ENCODE measurements at regions not wholly inside any gene's neighbourhood (a gene's known extent, or its start where the extent isn't known, plus 50 kb on each side); places are given as distances from the start of the nearest gene placed in this dataset.

- TF ChIP-seq EP300 (IDR thresholded peaks at IDR 0.05; ENCODE audit: low read depth) (no peak), POLR2AphosphoS5 (IDR thresholded peaks at IDR 0.05) (no peak), CTCF (IDR thresholded peaks at IDR 0.05) (no peak), POLR2A (IDR thresholded peaks at IDR 0.05) (no peak)
- in situ Hi-C loops (cut with MboI; ENCODE audit: low pct_ligation_motif_present in 1 of 4, low pct_unique_long_range_greater_than_20kb in 1 of 4, low sequenced_read_pairs in 3 of 4) = no loop called here
- Histone ChIP-seq H3K27ac (no peak overlapping the region), H3K4me1 (peaks cover 0 to 30% (median 10%) of the 10 kb centered on the region in 4 donors), H3K36me3 (no peaks in the 10 kb centered on the region), H3K9me3 (no peaks in the 10 kb centered on the region), H3K4me3 (no peak overlapping the region), H3K27me3 (no peaks in the 10 kb centered on the region)
- intact Hi-C loops (cut with DNase I; ENCODE audit: low total_unique reads) = no loop called here
- 98% methylated on average over 5 of the region's 5 CpGs for WGBS, 2 donors (ENCODE audit: low coverage in 1 of 2)
- DNase-seq = no peak
These were observed 421.7 kb downstream of the PCNX1 start for GRCh38 chr14:71328954-71329353.

- in situ Hi-C loops (cut with MboI; ENCODE audit: low pct_ligation_motif_present in 1 of 4, low pct_unique_long_range_greater_than_20kb in 1 of 4, low sequenced_read_pairs in 3 of 4) (no loop called here), intact Hi-C loops (cut with DNase I; ENCODE audit: low total_unique reads) (no loop called here)
- peaks cover 0 to 33% (median 0%) of the 10 kb centered on the region in 4 donors for H3K4me1 ChIP-seq
- no peak for DNase-seq
- TF ChIP-seq POLR2A (IDR thresholded peaks at IDR 0.05) (no peak), EP300 (IDR thresholded peaks at IDR 0.05; ENCODE audit: low read depth) (no peak), POLR2AphosphoS5 (IDR thresholded peaks at IDR 0.05) (no peak), CTCF (IDR thresholded peaks at IDR 0.05) (no peak)
- H3K27ac ChIP-seq = no peak overlapping the region
- H3K4me3 ChIP-seq = no peak overlapping the region
- 58 to 74% methylated on average over 3 of the region's 3 CpGs for WGBS, 2 donors (ENCODE audit: low coverage in 1 of 2)
- H3K9me3 ChIP-seq = no peaks in the 10 kb centered on the region
- H3K27me3 ChIP-seq = no peaks in the 10 kb centered on the region
- H3K36me3 ChIP-seq = no peaks in the 10 kb centered on the region
These were observed 424.1 kb downstream of the PCNX1 start for GRCh38 chr14:71331403-71331802.

GRCh38 chr14:71332476-71332875 is 425.2 kb downstream of the PCNX1 start:
- TF ChIP-seq EP300 (IDR thresholded peaks at IDR 0.05; ENCODE audit: low read depth) = no peak
- no peak for TF ChIP-seq POLR2A (IDR thresholded peaks at IDR 0.05)
- no peak for TF ChIP-seq CTCF (IDR thresholded peaks at IDR 0.05)
- TF ChIP-seq POLR2AphosphoS5 (IDR thresholded peaks at IDR 0.05) = no peak
- peaks cover 0 to 40% (median 5%) of the 10 kb centered on the region in 4 donors for H3K4me1 ChIP-seq
- H3K4me3 ChIP-seq = no peak overlapping the region
- intact Hi-C loops (cut with DNase I; ENCODE audit: low total_unique reads) (no loop called here), in situ Hi-C loops (cut with MboI; ENCODE audit: low pct_ligation_motif_present in 1 of 4, low pct_unique_long_range_greater_than_20kb in 1 of 4, low sequenced_read_pairs in 3 of 4) (no loop called here)
- no peaks in the 10 kb centered on the region for H3K36me3 ChIP-seq
- no peak for DNase-seq
- no peak overlapping the region for H3K27ac ChIP-seq
- no peaks in the 10 kb centered on the region for H3K9me3 ChIP-seq
- H3K27me3 ChIP-seq = no peaks in the 10 kb centered on the region

- Histone ChIP-seq H3K27ac (no peak overlapping the region), H3K9me3 (no peaks in the 10 kb centered on the region), H3K36me3 (no peaks in the 10 kb centered on the region), H3K27me3 (no peaks in the 10 kb centered on the region), H3K4me1 (peaks cover 0 to 37% (median 8%) of the 10 kb centered on the region in 4 donors), H3K4me3 (no peak overlapping the region)
- in situ Hi-C loops (cut with MboI; ENCODE audit: low pct_ligation_motif_present in 1 of 4, low pct_unique_long_range_greater_than_20kb in 1 of 4, low sequenced_read_pairs in 3 of 4) (no loop called here), intact Hi-C loops (cut with DNase I; ENCODE audit: low total_unique reads) (no loop called here)
- no peak for DNase-seq
- 82% methylated on average over 1 of the region's 1 CpG; no CpG with 5 or more reads in 1 of the 2 donors for WGBS, 2 donors (ENCODE audit: low coverage in 1 of 2)
- TF ChIP-seq POLR2AphosphoS5 (IDR thresholded peaks at IDR 0.05) (no peak), EP300 (IDR thresholded peaks at IDR 0.05; ENCODE audit: low read depth) (no peak), CTCF (IDR thresholded peaks at IDR 0.05) (no peak), POLR2A (IDR thresholded peaks at IDR 0.05) (no peak)
These were observed 426.4 kb downstream of the PCNX1 start for GRCh38 chr14:71333705-71334104.

Measured in transverse colon (tissue), 4 donors.